ENCODE measurements at regions not wholly inside any gene's neighbourhood (a gene's known extent, or its start where the extent isn't known, plus 50 kb on each side); places are given as distances from the start of the nearest gene placed in this dataset.

DNA sequence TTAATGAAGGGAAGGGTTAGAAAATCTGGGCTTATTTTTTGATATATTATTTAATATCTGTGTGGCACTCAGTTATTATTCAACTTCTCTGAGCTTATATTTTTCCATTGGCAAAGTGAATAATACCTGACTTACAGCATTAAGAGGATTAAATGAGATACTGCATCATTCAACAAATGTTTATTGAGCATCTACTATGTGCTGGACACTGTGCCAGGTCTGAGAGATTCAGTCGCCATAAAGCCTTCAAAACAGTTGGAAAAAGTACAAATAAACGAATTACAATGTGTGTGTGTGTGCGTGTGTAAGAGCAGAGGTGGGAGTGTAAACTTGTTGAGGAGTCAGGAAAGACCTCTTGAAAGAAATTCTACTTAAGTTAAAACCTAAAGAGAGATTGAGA lies 87.9 kb upstream of the CD53 start:
- H3K27ac ChIP-seq (ENCODE audit: low read length) = no peak overlapping the region
- no peaks in the 10 kb centered on the region for H3K79me2 ChIP-seq (ENCODE audit: low read length)
- TF ChIP-seq, protein P1, sequence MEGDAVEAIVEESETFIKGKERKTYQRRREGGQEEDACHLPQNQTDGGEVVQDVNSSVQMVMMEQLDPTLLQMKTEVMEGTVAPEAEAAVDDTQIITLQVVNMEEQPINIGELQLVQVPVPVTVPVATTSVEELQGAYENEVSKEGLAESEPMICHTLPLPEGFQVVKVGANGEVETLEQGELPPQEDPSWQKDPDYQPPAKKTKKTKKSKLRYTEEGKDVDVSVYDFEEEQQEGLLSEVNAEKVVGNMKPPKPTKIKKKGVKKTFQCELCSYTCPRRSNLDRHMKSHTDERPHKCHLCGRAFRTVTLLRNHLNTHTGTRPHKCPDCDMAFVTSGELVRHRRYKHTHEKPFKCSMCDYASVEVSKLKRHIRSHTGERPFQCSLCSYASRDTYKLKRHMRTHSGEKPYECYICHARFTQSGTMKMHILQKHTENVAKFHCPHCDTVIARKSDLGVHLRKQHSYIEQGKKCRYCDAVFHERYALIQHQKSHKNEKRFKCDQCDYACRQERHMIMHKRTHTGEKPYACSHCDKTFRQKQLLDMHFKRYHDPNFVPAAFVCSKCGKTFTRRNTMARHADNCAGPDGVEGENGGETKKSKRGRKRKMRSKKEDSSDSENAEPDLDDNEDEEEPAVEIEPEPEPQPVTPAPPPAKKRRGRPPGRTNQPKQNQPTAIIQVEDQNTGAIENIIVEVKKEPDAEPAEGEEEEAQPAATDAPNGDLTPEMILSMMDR (IDR thresholded peaks at IDR 0.05; ENCODE audit: low read depth, low read length) = no peak
- TF ChIP-seq EZH2phosphoT487 (IDR thresholded peaks at IDR 0.05; ENCODE audit: low read depth) = no peak
- no peaks in the 10 kb centered on the region for H3K9me3 ChIP-seq (ENCODE audit: insufficient read depth, low read length)
- H3K9ac ChIP-seq (ENCODE audit: low read length) = no peak overlapping the region
- peaks cover 21% of the 10 kb centered on the region for H3K4me1 ChIP-seq (ENCODE audit: low read length)
- H3K4me3 ChIP-seq (ENCODE audit: low read length) = no peak overlapping the region
- no peaks in the 10 kb centered on the region for H3K27me3 ChIP-seq (ENCODE audit: low read depth, low read length)
- H2AFZ ChIP-seq (ENCODE audit: low read depth, low read length) = no peak overlapping the region
- no peaks in the 10 kb centered on the region for H4K20me1 ChIP-seq (ENCODE audit: insufficient read depth, low read length)
- no peak overlapping the region for H3K4me2 ChIP-seq (ENCODE audit: low read length)
- H3K36me3 ChIP-seq (replicated peaks; ENCODE audit: low read depth, low read length) = no peaks in the 10 kb centered on the region

DNA sequence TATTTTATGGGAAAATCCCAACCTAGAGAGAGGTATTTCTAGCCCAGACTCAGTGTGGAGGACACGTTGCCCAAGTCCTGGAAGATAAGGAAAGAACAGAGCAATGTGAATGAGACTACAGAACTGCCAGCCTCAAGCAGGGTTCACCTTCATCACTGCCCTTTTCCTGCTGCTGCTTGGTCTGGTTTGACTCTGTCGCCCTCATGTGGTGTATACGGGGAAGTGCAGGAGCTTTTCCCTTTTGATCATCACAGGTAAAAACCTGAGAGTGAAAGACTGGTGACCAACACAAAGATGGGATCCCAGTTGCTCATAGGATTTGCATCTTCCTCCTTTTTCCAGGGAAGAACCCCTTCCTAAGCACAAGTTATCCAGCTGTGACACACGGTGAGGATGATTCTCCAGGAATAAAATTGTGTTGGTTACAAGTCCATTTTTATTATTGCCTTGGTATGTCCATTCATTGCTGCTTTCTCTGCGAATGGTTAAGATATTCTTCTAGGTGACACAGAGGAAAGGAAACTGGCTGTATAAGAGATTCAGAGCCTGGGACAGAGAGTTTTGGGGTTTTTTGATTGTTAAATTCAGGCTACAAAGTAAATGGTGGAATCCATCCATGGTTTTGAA lies 89.5 kb upstream of the CD53 start:
- Histone ChIP-seq H2AFZ (ENCODE audit: low read depth, low read length) (no peak overlapping the region), H4K20me1 (ENCODE audit: insufficient read depth, low read length) (no peaks in the 10 kb centered on the region), H3K4me3 (ENCODE audit: low read length) (no peak overlapping the region), H3K9ac (ENCODE audit: low read length) (no peak overlapping the region), H3K36me3 (replicated peaks; ENCODE audit: low read depth, low read length) (no peaks in the 10 kb centered on the region), H3K4me1 (ENCODE audit: low read length) (peaks cover 21% of the 10 kb centered on the region), H3K27ac (ENCODE audit: low read length) (no peak overlapping the region), H3K79me2 (ENCODE audit: low read length) (no peaks in the 10 kb centered on the region), H3K4me2 (ENCODE audit: low read length) (no peak overlapping the region), H3K27me3 (ENCODE audit: low read depth, low read length) (no peaks in the 10 kb centered on the region), H3K9me3 (ENCODE audit: insufficient read depth, low read length) (no peaks in the 10 kb centered on the region)
- TF ChIP-seq, protein P1 (IDR thresholded peaks at IDR 0.05; ENCODE audit: low read depth, low read length) = peak; percentile 83
- TF ChIP-seq EZH2phosphoT487 (IDR thresholded peaks at IDR 0.05; ENCODE audit: low read depth) = no peak

DNA sequence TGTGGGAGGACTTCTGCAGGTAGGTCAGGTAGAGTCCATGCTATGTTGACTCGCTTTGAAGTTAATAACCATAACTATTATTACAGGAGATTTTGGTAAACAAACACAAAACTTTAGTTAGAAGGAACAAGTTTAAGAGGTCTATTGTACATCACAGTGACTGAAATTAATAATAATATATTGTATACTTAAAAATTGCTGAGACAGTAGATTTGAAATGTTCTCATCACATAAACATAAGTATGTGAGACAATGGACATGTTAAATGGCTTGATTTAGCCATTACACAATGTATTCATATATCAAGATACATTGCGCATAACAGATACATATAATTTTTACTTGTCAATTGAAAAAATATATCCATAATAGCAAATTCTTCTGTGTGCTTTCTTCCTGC lies 91.4 kb upstream of the CD53 start:
- H3K79me2 ChIP-seq (ENCODE audit: low read length) = no peaks in the 10 kb centered on the region
- no peaks in the 10 kb centered on the region for H3K9me3 ChIP-seq (ENCODE audit: insufficient read depth, low read length)
- H3K36me3 ChIP-seq (replicated peaks; ENCODE audit: low read depth, low read length) = no peaks in the 10 kb centered on the region
- H3K4me2 ChIP-seq (ENCODE audit: low read length) = no peak overlapping the region
- H3K4me3 ChIP-seq (ENCODE audit: low read length) = no peak overlapping the region
- H3K27ac ChIP-seq (ENCODE audit: low read length) = no peak overlapping the region
- H3K27me3 ChIP-seq (ENCODE audit: low read depth, low read length) = no peaks in the 10 kb centered on the region
- peaks cover 5% of the 10 kb centered on the region for H3K4me1 ChIP-seq (ENCODE audit: low read length)
- TF ChIP-seq EZH2phosphoT487 (IDR thresholded peaks at IDR 0.05; ENCODE audit: low read depth) = no peak
- TF ChIP-seq, protein P1 (IDR thresholded peaks at IDR 0.05; ENCODE audit: low read depth, low read length) = no peak
- H2AFZ ChIP-seq (ENCODE audit: low read depth, low read length) = no peak overlapping the region
- no peak overlapping the region for H3K9ac ChIP-seq (ENCODE audit: low read length)
- H4K20me1 ChIP-seq (ENCODE audit: insufficient read depth, low read length) = no peaks in the 10 kb centered on the region

DNA sequence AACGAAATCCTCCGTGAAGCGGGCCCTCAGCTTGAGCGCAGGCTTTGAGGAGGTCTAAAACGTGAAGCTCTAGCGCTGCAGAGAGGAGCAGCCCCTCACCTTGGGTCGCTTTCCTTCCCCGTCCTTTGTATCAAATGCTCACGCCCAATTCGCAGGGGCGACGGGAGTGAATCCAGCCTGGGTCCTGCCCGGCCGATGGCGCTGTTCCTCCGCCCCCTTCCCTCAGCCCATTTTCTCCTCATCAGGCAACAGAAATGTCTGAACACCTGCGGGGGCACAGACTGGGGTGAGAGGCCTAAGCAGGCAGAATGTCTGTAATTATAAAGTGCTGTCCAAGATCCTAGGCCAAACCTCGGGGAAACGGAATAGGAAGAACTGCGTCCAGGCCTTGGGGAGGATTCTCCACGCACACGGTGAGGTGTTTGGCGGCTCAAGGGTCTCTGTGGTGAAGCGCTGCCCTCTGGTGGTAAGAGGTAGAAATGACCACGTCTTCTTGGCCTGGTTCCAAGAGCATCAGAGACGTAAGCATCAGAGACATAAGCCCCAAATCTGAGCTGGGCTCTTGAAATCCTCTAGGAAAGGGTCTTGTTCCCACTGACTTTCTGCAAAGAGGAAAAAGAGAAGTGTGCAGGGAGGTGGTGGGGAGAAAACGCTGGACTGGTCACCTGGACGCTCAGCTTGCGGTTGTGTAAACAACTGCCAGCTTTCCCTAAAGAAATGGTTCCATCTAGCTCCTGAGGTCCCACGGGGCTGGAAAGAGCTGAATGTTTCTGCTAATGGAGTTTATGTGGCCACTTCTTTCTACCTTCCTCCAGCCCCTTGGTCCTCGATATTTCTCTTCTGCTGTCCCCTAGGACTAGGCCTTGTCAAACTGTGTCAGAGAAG lies 92.1 kb upstream of the CD53 start:
- Histone ChIP-seq H3K4me2 (ENCODE audit: low read length) (peak overlapping the region; percentile 77), H3K9ac (ENCODE audit: low read length) (no peak overlapping the region), H3K4me3 (ENCODE audit: low read length) (peak overlapping the region; percentile 72), H4K20me1 (ENCODE audit: insufficient read depth, low read length) (no peaks in the 10 kb centered on the region), H3K9me3 (ENCODE audit: insufficient read depth, low read length) (no peaks in the 10 kb centered on the region), H3K36me3 (replicated peaks; ENCODE audit: low read depth, low read length) (no peaks in the 10 kb centered on the region), H3K27me3 (ENCODE audit: low read depth, low read length) (no peaks in the 10 kb centered on the region), H3K79me2 (ENCODE audit: low read length) (no peaks in the 10 kb centered on the region), H2AFZ (ENCODE audit: low read depth, low read length) (peak overlapping the region; percentile 95), H3K4me1 (ENCODE audit: low read length) (peaks cover 4% of the 10 kb centered on the region), H3K27ac (ENCODE audit: low read length) (no peak overlapping the region)
- TF ChIP-seq EZH2phosphoT487 (IDR thresholded peaks at IDR 0.05; ENCODE audit: low read depth) = no peak
- TF ChIP-seq, protein P1 (IDR thresholded peaks at IDR 0.05; ENCODE audit: low read depth, low read length) = peak; percentile 63

Data from OCI-LY3 (cell line).